NCI-H446 treated with DMSO at 0.1 percent for 48 hours (cell line): ENCODE measurements at regions not wholly inside any gene's neighbourhood (a gene's known extent, or its start where the extent isn't known, plus 50 kb on each side); places are given as distances from the start of the nearest gene placed in this dataset.
"Not testable (repeated sequence)": the region's sequence is repeated elsewhere in the genome, so short reads cannot be mapped to it uniquely, and the experiment has no call there.

Experiments
- DNase-seq: peaks from one replicate; lab custom pipeline; 2025; lab: John Stamatoyannopoulos, UW

- DNase-seq = no peak
Measured at GRCh38 chr4:75287738-75288517, 226.3 kb downstream of the RCHY1 start.

GRCh38 chr4:75285837-75286236, 228.4 kb downstream of the RCHY1 start:
- no peak for DNase-seq

GRCh38 chr4:75284831-75285230, 229.4 kb downstream of the RCHY1 start:
- DNase-seq = no peak

DNA sequence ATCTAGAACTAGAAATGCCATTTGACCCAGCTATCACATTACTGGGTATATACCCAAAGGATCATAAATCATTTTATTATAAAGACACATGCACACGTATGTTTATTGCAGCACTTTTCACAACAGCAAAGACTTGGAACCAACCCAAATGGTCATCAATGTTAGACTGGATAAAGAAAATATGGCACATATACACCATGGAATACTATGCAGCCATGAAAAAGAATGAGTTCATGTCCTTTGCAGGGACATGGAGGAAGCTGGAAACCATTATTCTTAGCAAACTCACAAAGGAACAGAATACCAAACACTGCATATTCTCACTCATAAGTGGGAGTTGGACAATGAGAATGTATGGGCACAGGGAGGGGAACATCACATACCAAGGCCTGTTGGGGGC, 233.7 kb downstream of the RCHY1 start:
- DNase-seq = not testable (repeated sequence)

GRCh38 chr4:75259306-75259705, 254.9 kb downstream of the RCHY1 start:
- DNase-seq = no peak

DNA sequence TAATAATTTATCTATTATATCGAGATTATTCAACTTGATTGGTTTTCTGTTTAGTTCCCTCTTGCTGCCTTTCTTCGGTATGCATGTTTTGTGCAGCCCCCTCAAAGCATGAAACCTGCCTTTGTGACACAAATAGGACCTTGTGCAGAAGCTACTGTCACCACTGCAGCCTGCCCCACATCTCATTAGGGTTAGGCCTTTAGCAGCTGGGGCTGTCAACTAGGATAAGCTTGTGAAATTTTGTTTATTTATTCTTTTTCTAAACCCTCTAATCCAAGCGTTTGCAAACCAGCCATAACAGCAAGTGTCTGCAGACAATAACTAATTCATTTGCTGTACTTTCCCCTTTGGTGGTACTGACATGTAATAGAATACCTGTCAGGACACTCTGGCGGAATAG, 258.9 kb downstream of the RCHY1 start:
- no peak for DNase-seq

DNA sequence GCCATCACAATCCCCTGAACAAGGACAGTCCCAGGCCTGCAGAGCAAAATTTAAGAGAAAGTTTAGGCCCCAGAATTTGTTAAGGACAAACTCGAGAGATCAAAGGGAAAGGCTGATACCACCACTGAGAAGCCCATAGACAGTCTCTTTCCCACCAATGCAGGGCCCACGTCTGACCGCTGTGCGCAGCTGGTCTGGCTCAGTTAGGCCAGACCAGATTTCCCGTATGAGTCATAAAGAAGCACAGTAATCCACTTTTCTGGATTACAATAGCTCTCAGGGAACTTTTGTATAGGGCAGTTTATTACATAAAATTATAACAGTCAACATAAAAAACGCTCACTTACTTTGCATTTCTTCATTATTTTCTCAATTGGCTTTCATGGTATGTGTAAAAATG, 259.5 kb downstream of the RCHY1 start:
- no peak for DNase-seq

GRCh38 chr4:75253094-75253493, 261.1 kb downstream of the RCHY1 start:
- DNase-seq = not testable (repeated sequence)

DNA sequence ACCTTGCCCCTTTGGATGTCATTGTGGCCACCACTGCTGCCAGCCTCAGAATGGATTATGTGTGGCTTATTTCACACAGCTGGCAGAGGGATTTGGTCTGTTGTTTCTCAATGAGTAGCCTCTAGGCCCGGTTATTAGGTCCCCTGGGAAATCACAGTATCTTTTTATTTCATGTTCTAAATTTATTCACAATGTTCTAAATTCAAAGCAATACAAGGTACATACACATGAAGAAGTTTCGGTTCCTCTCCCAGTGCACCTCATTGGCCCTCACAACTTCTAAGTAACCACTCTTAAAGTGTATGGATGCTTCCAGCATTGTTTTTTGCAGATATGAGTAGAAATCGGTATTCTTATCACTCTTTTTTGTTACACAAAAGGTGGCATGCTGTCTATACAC, 262.7 kb downstream of the RCHY1 start:
- no peak for DNase-seq

DNA sequence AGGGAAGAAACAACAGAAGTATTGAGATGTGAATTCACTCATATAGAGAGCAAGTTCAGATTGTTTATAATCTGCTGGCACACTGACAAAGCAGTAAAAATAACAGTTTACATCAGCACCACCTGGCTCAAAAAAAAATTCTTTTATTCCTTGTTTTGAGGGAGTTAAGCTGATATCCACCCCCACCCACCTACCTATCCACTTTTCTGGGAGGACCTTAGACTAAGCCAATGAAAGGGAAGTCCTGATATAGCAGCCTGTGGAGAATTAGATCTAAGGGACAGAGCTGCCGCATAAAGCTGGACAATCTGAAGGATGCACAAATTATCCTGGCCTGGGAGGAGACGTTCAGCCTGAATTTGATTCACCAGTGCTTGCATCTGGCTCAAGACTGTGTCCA, 264.5 kb downstream of the RCHY1 start:
- no peak for DNase-seq

DNA sequence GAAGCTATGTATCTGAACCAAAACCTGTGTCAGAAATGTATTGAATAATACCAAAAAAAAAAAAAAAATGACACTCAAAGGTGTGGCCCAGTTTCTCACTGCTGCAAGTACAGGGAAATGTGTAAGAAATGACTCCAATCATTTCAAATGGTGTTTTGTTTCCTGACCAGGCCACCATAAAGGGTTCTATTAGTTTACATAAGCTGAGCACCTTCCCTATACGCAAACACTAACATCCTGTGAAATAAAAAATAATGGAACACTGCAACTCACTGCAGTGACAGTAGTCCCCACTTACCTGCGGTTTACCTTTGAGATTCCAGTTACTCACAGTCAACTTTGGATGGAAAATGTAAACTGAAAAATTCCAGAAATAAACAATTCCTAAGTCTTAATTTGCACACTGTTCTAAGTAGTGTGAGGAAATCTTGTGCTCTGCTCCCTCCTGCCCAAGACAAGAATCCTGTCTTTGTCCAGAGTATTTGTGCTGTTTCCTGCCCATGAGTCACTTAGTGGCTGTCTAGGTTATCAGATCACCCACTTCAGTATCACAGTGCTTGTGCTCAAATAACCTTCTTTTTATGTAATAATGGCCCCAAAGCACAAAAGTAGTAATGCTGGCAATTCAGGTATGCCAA, 265.3 kb downstream of the RCHY1 start:
- no peak for DNase-seq

DNA sequence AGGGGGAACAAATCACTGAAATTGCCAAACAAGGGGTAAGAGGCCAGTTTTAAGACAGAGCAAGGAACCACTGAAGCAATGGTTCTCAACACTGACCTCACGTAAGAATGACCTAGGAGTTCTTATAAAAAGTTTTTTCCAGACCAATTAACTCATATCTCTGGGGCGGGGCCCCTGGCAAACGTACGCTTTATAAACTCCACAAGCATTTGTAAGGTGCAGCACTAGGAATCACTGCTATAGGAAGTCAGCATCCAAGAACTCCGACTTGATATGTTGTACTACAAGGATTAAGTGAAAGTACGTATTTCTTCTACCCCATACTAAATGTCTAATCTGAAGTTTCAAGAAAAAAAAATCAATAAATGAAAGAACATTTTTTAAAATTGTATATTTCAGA, 269.9 kb downstream of the RCHY1 start:
- no peak for DNase-seq

- DNase-seq = no peak
Measured at GRCh38 chr4:75243570-75243969, 270.6 kb downstream of the RCHY1 start.

GRCh38 chr4:75235359-75235951, 278.7 kb downstream of the RCHY1 start:
- no peak for DNase-seq

GRCh38 chr4:75232546-75232945, 281.7 kb downstream of the RCHY1 start:
- no peak for DNase-seq

- DNase-seq = no peak
Measured at GRCh38 chr4:75229806-75230570, 284.2 kb downstream of the RCHY1 start.

DNA sequence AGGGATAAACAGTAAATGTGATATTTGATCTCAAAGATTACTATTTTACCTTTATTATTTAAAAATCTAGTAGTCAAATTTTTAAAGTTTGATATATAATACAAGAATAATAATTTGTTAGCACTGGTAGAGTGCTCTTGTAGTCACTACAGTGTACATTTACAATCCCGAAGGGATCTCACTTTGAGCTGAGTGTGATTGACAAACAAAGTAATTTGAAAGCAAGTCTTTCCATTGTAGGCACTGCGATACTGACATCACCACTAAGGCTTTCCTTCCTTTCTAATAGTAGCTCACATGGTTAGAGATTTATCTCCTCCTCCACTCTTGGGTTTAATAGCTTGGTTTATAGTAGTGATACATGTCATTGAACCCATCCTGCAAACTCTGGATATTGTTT, 280.6 kb downstream of the PARM1 start:
- DNase-seq = no peak

GRCh38 chr4:75211422-75211821, 278.5 kb downstream of the PARM1 start:
- no peak for DNase-seq

GRCh38 chr4:75207902-75208301, 275.0 kb downstream of the PARM1 start:
- no peak for DNase-seq

GRCh38 chr4:75195111-75195510, 262.2 kb downstream of the PARM1 start:
- DNase-seq = no peak

DNA sequence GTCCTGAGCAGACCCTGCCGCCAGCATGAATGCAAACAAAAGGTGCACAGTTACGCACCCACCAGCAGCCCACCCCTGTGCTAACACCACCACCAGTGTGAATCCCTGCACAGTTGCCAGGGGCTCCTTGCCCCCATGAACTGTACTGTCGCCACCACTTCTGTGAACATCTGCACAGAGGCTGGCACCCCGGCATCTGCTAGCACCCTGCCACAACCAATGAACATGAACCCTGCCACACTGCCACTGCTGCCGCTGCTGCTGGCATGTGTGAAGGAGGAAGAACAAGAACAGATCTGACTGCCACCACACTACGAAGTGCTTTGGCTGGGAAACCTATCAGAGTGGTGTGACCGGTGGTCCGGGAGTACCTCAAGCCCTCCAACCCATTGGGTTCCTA, 261.3 kb downstream of the PARM1 start:
- no peak for DNase-seq

DNA sequence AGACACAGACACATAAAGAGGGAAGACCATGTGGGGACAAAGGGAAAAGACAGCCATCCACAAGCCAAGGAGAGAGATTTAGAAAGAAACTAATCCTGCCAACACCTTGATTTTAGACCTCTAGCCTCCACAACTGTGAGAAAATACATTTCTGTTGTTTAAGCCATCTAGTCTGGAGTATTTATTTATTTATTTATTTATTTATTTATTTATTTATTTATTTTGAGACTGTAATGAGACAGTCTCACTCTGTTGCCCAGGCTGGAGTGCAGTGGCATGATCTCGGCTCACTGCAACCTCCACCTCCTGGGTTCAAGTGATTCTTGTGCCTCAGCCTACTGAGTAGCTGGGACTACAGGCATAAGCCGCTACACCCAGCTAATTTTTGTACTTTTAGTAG, 259.3 kb downstream of the PARM1 start:
- DNase-seq = not testable (repeated sequence)
